GM18505 (cell line): ENCODE measurements at regions not wholly inside any gene's neighbourhood (a gene's known extent, or its start where the extent isn't known, plus 50 kb on each side); places are given as distances from the start of the nearest gene placed in this dataset.
"Not testable (repeated sequence)": the region's sequence is repeated elsewhere in the genome, so short reads cannot be mapped to it uniquely, and the experiment has no call there.

Source experiments
- ATAC-seq: cut with Tn5 transposase; IDR thresholded peaks from one replicate; pipeline ENCODE4 v1.9.1; 2021; ENCODE audit not compliant: unreplicated experiment
- POLR2A ChIP-seq: IDR thresholded peaks from 4 replicates; pipeline ENCODE4 v1.6.1; 2011; ENCODE audit warnings: borderline replicate concordance; ENCODE audit not compliant: insufficient read depth, insufficient read length; ENCODE audit errors: extremely low read depth

- no peak for TF ChIP-seq POLR2A
- no peak for ATAC-seq
These were observed 292.9 kb downstream of the ANTXR2 start for GRCh38 chr4:79780129-79780528.

GRCh38 chr4:79772510-79772909, 300.5 kb downstream of the ANTXR2 start:
- no peak for ATAC-seq
- TF ChIP-seq POLR2A: no peak

- TF ChIP-seq POLR2A: no peak
- no peak for ATAC-seq
These were observed 308.9 kb downstream of the ANTXR2 start for GRCh38 chr4:79764120-79764519.

- TF ChIP-seq POLR2A: no peak
- ATAC-seq: no peak
These were observed 309.4 kb downstream of the ANTXR2 start for GRCh38 chr4:79763486-79764075.

- no peak for TF ChIP-seq POLR2A
- ATAC-seq: no peak
These were observed 313.2 kb downstream of the ANTXR2 start for GRCh38 chr4:79759793-79760192.

- no peak for TF ChIP-seq POLR2A
- ATAC-seq: no peak
These were observed 315.4 kb downstream of the ANTXR2 start for GRCh38 chr4:79757600-79757999.

GRCh38 chr4:79756140-79756895, 316.7 kb downstream of the ANTXR2 start:
- no peak for ATAC-seq
- no peak for TF ChIP-seq POLR2A

GRCh38 chr4:79748835-79749234, 324.2 kb downstream of the ANTXR2 start:
- no peak for TF ChIP-seq POLR2A
- ATAC-seq: no peak

GRCh38 chr4:79747252-79747651, 325.8 kb downstream of the ANTXR2 start:
- no peak for TF ChIP-seq POLR2A
- no peak for ATAC-seq

GRCh38 chr4:79743014-79743413, 330.0 kb downstream of the ANTXR2 start:
- ATAC-seq: no peak
- TF ChIP-seq POLR2A: no peak

GRCh38 chr4:79739912-79740311, 331.9 kb upstream of the GK2 start:
- no peak for TF ChIP-seq POLR2A
- ATAC-seq: no peak

GRCh38 chr4:79723507-79723906, 315.5 kb upstream of the GK2 start:
- ATAC-seq: no peak
- no peak for TF ChIP-seq POLR2A

- no peak for ATAC-seq
- no peak for TF ChIP-seq POLR2A
These were observed 292.3 kb upstream of the GK2 start for GRCh38 chr4:79700356-79700755.

- no peak for ATAC-seq
These were observed 289.4 kb upstream of the GK2 start for GRCh38 chr4:79697444-79697843.

GRCh38 chr4:79696534-79696933, 288.5 kb upstream of the GK2 start:
- ATAC-seq: not testable (repeated sequence)

More at GRCh38 chr4:79697444-79697843, 289.4 kb upstream of the GK2 start:
- no peak for TF ChIP-seq POLR2A
